Dedifferentiated amniotic fluid mesenchymal stem cell (primary cell): ENCODE measurements at regions not wholly inside any gene's neighbourhood (a gene's known extent, or its start where the extent isn't known, plus 50 kb on each side); places are given as distances from the start of the nearest gene placed in this dataset.

Source experiments
- DNase-seq: peaks from one replicate; pipeline ENCODE4 v3.0.0-alpha.2; 2016; ENCODE audit errors: extremely low spot score

DNA sequence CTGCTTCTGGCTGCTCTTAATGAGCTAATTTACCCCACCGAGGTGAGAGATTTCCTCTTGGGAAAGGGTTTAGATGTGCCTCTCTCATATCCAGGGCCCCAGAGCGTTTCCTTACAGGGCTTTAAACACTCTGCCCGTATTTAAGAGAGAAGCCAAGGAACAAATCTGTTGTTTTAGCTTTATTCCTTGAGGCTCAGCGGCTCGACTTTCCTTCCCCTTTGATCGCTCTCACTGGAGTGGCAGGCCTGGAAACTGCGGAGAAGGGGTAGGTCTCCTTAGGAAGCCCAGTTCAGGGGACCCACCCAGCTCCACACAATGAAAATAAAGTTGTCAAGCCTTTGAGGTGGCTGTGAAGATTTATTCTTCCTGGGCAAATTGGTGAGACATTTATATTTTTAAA lies 132.0 kb upstream of the JAG1 start:
- no peak for DNase-seq

DNA sequence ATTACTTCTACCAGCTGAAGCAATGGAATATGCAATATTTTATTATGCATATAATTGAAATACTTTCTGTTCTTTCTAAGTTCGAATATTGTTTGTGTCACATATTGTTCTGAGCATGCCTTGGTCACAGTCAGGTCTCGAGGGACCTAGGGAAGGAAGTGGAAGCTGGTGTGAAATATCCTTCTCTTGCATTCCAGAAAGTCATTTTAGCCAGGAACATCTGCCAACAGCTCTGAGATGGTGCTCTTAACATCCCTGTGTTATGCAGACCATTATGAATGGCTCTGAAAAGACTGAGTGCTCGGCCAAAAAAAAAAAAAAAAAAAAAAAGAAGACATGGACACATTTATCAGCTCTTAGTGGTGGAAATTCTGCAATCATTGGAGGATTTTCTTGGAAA lies 132.7 kb upstream of the JAG1 start:
- DNase-seq: no peak

DNA sequence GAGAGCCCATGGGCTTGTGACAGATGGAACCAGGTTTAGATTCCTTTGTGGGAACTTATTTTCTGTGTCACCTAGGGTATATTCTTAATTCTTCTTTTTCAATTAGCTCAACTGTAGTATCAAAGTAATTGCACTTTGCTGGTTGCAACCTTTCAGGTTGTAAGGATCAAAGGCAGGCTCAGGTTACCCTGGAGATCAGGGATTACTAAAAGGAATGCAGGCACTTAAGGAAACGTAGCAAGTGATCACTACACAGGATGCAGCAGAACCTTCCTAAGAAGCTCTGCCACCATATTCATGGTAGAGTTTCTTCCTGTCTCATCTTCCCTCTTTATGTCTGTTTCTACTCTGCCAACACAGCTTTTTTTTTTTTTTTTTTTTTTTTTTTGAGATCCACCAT lies 133.2 kb upstream of the JAG1 start:
- no peak for DNase-seq

DNA sequence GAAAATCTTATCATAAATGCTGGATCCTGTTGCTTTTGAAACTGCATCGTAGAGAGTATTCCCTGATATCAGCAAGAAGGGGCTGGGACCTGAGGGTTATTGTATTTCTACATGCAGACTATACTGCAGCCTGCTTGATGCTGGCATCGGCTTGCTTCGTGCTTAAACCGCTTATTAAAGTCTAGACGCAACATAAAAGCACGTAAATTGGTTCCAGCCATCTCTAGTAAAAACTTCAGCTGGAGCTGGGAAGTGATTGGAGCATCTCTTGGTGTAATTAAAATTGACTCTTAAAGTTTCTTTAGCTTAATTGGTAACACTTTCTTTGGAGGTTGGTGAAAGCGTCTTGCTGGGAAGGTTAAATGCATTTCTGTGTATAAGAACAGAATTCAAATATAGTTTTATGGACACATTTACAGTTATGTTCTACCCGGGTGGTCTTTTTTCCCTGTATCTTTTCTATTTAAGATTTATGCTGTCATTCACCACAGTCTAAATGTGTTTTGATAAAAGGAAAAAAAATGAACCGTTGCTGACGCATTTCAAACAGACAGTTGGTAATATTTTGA lies 139.0 kb upstream of the JAG1 start:
- DNase-seq: no peak

DNA sequence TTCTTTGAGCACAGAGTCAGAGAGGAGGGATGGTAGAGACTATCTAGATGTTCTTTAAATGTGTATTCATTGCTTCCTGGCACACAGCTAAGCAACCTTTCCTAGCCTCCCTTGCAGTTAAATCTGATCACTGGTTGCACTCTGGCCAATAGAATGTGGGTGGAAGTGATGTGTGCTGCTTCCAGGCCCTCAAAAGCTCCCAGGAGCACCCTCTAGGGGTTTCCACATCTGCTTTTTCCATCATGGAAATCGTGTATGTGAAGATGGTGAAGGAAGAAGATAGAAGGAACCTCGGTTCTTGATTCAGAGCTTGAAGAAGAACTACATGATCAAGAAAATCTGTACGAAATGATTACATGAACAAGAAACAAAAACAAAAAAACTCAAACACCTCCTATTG lies 149.8 kb upstream of the JAG1 start:
- no peak for DNase-seq

DNA sequence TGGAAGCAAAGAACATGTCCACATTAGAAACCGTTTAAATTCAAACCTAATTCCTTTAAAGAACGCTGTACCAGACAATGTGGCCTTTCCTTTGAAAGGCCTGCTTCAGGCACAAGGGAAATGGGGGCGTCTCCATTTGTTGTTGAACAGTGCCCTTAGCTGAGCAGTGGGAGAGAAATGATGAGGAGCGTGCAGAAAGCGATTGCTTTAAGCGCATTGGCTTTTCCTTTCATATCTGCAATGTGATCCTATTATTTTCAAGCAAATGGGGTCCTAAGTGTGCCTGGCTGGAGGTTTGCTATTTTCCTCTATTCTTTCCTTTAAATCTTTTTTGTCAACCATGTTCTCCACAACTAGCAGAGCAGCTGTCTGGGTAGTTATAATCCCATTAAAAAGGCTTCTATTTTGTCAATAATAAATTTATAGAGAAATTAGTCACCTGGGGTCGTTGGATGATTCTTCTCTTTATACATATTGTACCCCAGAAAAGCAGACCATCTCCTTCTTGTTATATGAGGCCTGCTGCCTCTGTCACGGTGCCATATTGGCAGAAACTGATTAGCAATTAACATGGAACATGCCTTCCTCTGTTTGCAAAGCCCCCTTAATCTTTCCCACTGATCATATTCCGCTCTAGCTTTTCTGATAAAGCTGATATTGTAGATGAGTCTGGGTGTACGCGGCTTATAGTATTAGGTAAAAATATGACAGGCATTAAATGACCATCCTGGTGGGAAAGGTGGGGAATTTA lies 151.1 kb upstream of the JAG1 start:
- no peak for DNase-seq

DNA sequence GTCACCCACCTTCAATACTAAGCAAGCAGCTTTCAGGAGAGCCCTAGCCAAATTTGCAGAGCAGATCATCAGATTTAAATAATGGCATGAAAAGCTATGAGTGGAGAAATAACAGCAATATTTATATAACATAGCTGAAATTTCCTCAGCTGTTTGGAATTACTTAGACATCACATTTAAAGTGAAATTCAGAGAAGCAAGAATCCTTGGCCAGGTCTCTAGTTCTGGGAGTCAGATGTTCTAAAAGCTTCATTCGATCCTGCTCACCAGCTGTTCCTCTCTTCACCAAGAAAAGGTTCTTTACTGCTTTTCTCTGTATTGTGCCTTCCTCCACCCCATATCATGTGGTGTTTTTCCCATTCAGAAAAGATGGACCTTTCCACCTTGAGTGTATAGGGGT lies 152.3 kb upstream of the JAG1 start:
- DNase-seq: no peak

DNA sequence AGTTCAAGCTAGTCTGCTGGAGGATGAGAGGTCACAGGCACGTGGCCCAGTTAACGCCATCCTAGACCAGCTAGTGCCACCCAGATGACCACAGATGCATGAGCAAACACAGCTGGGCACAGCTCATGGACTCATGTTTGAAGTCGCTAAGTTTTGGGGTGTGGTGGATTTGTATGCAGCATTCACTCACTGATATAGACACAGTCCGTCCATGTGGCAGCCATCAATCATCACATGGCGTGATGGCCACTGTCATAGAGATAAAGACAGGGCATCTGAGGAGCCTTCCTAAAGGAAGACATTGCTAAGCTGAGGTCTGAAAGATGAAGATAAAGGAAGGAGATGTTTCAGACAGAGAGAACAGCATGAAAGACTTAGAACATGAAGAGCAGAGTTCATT lies 154.4 kb upstream of the JAG1 start:
- DNase-seq: no peak

DNA sequence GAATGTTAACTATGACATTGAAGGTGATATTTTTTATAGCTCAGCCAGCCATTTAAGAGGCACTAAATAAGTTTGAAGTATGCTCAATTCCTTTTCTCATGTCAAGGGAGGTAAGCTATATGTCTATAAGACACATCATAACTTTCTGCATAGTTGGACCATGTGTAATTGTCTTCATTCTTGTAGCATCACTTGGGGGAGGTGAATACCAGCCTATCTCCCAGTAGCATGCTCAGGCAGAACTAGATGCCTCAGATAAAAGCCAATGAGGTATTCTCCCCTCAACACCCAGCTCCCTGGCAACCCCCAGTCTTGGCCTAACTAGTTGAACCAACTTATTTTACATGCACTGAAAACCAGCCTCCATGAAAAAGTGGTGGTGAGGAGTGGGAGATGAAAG lies 158.3 kb upstream of the JAG1 start:
- DNase-seq: no peak

DNA sequence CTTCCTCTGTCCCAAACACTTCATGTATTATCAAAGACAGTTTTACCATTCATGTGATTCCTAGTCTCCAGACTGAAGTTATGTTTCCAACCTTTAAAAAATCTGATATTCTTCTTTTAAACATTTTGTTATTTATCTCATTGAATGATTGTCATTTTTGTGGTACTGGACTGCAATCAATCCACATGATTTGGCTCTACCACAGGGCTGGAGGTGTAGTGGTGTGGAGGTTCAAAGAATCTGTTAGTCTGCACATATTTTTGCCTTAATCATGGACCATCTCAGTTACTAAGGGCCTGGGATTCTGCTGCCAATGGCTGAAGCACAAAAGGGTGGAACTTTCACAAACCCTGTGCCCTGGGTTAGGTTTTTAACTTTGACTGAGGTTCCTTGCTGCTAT lies 164.1 kb upstream of the JAG1 start:
- DNase-seq: no peak

DNA sequence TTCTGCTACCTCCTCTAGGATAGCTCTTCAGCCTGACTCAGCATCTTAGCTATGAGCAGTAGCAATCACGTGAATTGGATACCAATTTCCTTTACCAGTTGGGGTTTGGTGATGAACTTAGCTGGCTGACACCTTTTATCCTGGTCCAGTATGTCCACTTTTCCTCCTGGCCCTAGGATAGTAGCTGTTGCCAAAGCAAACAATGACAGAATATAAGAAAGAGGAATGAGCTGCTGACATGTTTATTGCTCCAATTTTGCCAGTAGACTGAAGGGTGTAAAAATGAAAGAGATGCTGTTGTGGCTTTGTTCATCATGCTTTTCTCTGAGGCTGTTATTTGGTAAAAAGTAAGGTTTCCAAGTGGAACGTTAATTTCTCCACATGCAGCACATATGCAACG lies 168.3 kb upstream of the JAG1 start:
- DNase-seq: no peak

DNA sequence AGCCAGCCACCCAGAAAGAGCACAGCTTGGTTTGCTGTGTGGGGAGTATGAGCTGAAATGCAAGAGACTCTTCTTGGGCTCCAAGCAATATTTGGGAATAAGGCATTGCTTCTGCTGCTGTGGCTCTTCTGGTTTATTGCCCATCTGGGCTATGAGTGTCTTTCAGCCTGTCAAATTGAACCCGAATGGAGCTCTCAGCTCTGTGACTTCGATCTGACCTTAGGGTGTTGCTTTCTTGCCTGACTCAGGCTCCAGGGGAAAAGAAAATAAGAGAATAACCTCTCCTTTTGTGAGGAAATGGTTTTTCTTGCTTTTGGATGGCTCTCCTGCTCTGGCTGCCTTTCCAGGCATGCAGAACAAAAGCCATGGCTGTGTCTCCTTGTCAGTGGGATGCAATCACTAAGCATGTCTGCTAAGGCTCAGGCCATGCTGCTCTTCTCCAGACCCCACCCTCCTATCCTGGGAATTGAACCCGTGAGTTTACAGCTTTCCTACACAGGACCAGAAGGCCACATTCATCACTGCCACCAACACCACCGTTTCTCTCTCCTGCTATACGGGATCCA lies 169.4 kb upstream of the JAG1 start:
- no peak for DNase-seq

DNA sequence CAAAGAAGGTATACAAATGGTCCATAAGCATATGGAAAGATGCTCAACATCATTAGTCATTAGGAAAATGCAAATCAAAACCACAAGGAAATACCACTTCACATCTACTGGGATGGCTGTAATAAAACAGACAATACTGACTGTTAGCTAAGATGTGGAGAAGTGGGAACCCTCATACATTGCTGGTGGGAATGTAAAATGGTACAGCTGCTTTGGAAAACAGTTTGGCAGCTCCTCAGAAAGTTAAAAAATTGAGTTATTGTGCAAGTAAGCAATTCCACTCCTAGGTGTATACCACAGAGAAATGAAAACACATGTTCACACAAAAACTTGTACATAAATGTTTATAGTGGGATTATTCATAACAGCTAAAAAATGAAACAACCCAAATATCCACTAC lies 173.0 kb upstream of the JAG1 start:
- DNase-seq: no peak

DNA sequence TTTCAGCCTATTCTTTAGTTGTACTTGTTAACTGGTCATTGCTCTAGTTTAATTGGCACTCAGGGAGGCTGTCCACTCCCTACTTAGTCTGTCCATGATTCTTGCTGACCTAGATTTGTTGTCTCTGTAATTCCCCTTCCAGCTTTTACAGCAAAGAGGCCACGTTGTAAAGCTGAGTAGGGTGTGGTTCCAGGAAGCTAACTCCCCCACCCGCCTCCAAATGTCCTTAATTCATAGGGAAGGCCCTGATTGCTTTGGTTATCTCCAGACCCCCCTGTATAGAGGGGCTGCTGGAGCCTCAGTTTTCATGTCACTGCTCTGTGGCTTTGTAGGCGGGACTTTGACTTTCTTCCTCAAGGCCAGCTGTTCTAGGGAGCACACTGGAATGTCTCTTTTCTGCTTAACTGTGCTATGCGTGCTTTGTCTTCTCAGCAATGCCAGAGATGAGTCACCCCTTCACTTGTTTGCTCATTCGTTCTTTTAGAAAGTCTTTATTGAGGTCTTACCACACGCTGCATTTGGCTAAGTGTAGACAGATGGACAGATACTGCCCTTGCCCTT lies 175.1 kb upstream of the JAG1 start:
- DNase-seq: peak; percentile 91

DNA sequence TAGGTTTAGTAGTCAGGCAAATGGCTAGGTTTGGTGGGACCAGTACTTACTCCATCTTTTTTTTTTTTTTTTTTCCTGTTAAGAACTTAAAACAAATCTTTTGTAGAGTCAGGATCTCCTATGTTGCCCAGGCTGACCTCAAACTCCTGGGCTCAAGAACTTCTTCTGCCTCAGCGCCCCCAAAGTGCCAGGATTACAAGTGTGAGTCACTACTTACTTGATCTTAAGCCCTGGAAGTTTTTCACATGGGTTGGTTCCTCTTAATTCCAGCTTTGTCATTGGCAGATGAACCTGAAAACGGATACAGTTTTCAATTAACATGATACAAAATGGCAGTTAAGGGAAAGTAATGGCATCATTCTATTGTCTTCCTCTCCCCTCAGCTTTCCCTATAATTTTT lies 179.4 kb upstream of the JAG1 start:
- DNase-seq: no peak

DNA sequence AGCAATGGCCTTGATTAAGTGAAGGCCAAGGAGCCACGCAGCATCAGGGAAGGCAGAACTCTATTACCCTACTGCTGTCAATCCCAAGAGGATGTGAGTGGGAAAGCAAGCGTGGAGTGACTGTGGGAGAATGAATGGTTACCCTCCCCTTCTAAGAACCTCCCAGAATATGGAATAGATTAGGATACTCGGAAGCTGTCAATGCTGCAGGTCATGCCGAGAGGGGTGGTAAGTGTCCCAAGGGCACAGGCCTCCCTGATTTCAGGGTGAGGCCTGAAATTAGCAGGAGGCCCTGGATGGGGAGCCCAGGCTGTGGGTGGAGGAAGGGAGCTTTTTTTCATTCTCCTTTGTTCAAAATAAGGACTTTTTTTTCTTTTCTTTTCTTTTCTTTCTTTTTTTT lies 179.9 kb upstream of the JAG1 start:
- DNase-seq: no peak

DNA sequence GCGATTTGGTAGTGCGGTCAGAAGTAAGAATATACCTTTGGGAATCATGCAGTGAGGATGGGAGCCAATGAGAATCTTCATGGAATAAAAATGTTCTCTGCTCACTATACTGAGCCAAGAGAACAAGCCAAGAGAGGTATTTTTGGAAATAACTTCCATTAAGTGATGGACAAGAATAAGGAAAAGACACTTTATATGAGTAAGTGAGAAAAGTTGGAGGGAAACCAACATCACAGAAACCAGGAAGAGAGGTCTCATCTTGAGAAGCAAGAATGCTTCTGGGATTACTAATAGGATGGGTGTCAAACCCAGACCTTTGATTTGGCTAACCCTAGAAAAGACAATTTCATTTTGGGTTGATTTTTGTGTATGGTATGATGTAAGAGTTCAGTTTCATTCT lies 181.2 kb upstream of the JAG1 start:
- no peak for DNase-seq

DNA sequence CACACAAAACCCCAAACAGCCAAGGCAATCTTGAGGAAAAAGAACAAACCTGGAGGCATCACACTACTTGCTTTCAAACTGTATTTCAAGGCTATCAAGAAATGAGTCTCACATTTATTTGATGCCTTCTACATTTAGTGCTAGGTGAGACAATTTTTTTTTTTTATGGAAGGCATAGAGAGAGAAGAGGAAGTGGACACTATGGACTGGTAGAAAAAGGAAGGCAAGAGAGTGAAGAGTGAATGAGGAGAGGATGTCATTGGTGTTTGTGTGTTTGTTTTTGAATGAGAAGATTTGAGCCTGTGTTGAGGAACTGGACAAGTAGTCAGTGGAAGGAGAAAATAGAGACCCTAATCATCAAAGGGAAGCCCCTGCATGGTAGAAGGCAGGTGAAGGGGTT lies 182.0 kb upstream of the JAG1 start:
- DNase-seq: no peak

DNA sequence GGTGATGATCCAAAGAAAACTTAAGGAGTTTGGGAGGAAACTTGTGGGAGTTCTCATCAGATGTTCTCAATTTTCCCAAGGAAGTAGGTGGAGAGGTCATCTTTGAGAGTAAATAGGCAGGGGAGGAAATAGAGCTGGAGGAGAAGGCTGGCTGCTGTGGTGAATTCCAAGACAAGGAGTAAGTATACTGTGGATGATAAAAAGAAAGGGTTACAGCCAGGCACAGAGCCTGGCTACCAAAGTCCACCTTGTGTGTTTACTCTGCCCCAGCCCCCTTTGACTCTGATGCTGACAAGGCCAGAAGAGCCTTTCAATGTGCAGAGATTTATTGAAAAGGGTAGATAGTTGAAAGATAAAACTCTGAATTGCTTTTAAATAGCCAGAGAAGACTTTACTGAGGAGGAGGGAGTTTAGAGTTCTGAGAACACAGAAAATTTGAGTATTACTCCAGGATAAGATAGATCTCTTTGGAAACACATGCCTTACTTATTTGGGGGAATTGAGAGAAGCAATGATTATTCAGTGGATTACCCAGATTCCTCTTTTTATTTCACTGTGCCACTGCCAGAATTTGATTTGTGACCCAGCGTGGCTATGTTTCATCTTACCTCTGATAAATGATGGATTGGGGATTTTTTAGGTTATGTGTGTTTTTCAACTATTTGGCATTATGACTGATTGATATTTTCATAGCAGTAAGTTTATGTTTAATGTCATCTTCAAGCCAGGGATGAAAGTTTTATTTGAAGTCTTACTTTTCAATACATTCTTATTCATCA lies 182.6 kb upstream of the JAG1 start:
- DNase-seq: no peak

DNA sequence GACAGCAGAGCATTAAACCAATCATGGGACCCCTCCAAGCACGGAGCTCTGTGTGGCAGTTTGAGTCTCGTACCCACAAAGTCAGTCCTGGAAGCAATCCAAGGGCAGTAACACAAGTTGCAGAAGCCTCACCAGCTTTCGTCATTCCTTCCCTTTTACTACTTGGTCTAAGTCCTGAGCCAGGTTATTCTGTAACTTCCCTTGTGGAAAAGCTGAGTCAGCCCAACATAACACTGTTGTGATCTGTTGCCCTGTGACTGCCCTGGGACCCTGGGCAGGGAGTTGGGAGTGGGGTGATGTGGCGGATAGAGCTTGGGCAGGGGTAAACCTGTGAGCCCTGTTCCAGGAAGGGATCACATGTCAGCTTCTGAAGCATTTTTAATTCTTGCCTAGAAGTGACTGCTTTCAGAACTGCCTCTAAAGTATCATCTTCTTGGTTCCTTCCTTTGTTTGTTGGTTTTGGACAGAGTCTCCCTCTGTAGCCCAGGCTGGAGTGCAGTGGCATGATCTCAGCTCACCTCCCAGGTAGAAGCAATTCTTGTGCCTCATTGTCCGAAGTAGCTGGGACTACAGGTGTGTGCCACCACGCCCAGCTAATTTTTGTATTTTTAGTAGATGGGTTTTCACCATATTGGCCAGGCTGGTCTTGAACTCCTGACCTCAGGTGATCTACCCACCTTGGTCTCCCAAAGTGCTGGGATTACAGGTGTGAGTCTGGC lies 183.7 kb upstream of the JAG1 start:
- no peak for DNase-seq

DNA sequence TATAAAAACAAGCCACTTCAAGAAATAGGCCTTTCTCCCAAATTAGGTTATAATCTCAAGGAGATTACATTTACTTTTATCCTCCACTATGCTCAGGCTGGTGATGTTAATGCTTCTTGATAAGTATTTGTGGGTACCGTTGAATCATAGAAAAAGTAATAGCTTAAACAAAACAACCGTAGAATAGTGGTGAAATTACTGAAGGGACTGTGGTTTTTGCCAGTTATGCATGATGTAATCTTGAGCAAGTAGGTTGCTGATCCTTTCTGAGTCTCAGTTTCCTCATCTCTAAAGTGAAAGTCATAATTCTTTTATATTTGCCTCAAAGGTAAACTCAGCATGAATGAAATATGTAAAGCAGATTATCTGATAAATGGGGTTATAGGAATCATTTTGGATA lies 187.3 kb upstream of the JAG1 start:
- peak; percentile 59 for DNase-seq

DNA sequence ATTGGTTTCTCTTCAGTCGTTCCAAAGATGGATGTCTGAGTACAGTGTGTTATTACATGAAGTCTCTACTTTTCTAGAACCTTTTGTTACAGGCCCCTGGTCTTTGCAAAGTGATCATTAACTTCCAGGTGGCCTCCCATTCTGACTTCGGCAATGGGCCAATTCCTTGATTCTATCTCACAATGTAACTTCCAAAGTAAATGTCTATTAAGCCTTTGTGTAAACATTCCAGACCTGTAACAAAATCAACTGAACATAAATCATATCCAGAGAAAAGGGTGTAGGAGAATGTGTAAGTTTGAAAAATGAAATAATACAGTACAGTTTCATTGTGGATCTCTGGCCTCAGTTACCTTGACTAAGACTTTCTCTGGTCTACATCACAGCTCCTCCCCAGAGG lies 187.8 kb upstream of the JAG1 start:
- no peak for DNase-seq
